NCI-H82 (cell line): ENCODE measurements at regions not wholly inside any gene's neighbourhood (a gene's known extent, or its start where the extent isn't known, plus 50 kb on each side); places are given as distances from the start of the nearest gene placed in this dataset.

ENCODE experiments used
- DNase-seq: peaks from one replicate; lab custom pipeline; 2025; lab: John Stamatoyannopoulos, UW

DNA sequence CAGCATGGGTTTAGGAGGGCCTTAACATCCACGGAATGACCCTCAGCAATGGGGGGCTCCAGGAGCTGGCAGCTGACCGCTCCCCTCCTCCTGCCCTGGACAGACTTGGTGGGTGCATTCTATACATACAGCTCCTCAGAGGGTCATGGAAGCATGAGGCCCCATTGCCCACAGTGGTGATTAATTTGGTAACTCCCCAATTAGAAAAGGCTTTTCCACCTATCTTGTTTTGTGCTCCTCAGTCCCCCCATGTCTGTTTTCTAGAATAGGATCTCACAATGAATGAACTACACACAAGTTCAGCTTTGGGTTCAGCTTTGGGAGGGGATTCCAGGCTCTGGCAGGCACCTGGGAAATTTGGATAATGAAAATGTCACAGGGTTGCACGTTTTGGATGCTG is 707.8 kb downstream of the UQCRFS1 start:
- no peak for DNase-seq

DNA sequence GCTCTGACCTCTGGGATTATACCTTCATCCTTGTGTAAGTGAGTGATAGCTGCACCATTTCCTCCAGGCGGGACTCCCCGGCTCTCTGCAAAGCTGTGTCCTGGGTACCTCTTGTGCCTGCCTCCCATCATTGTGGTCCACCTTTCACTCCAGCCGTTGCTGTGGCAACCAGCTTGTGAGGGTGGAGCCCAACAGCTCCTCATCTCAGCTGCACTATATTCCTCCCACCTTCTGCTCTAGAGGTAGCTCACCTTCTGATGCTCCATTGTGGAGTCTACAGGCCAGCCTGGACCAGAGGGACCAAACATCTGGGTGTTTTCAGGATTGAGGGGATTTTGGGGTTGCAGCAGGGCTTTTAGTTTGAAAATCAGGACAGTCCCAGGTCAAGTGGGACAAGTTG is 708.2 kb downstream of the UQCRFS1 start:
- no peak for DNase-seq

DNA sequence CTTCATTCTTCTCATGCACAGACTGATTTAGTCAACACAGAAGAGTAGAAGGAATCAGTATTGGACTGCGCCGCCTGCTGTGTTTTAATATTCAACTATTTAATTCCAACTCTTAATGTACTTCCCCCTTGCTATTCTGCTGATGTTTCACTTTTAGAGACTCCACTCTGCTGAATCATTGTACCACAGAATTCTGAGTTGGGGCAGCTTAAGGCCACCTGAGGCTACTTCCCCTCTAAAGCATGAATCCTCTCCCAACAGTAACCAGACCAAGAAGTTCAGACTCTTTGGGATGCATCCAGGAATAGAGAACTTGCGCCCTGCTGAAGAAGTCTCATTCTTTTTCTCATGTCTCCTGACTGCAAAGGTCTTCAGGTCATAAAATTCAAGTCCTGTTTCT is 708.8 kb downstream of the UQCRFS1 start:
- DNase-seq, result no peak

DNA sequence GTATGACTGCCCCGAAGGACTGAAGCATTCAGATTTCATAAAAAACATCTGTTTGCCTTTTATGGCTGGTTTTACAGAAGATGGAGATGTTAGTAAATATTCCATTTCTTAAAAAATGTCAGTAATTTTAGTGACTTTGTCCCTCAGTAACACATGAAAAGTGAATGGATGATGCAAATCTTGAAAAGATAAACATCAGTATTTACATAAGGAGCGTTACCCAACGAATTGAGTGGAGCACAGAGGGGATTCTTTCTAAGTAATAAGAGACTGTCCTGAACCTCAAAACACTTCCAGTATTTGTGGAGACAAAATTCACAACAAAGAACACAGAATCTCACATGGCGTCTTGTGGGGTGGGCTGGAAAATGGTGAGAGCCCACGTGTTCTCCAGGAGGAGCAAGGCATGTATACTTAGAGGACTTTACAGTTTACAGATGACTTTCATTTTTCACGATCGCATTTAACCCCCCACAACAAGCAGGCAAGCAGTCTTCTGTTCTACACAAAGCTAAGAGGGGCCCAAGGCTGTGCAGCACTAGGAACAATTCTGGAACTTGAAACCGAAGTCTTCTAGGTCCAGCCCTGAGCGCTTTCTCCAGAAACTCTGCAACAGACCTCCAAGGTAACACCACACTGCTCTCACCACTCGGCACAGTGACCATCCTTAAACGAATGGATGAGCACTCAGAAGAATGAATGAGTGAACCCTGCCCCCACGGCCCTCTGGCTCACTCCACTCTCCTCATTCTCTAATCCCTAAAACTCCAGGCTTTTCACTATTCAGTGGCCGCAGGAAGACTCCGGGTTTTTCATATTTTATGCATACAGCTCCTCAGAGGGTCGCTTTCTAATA is 709.8 kb downstream of the UQCRFS1 start:
- no peak for DNase-seq

DNA sequence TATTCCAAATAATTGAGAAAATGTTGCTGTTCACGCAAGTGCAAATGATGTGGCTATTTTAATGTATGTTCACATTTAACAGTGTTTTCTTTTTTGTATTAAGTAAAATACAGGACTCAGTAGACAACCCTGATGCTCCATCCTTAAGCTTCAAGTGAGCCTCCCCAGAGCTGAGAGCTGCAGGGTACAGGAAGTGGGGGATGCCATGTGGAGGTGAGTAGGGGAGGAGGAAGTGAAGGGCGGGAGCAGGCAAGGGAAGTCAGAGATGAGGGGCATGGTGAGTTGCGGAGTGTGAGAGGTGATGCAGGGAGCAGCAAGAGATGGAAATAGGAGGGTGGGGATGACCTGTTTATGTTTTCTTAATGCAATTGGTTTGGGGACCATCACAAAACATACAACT is 711.0 kb downstream of the UQCRFS1 start:
- DNase-seq, result no peak

DNA sequence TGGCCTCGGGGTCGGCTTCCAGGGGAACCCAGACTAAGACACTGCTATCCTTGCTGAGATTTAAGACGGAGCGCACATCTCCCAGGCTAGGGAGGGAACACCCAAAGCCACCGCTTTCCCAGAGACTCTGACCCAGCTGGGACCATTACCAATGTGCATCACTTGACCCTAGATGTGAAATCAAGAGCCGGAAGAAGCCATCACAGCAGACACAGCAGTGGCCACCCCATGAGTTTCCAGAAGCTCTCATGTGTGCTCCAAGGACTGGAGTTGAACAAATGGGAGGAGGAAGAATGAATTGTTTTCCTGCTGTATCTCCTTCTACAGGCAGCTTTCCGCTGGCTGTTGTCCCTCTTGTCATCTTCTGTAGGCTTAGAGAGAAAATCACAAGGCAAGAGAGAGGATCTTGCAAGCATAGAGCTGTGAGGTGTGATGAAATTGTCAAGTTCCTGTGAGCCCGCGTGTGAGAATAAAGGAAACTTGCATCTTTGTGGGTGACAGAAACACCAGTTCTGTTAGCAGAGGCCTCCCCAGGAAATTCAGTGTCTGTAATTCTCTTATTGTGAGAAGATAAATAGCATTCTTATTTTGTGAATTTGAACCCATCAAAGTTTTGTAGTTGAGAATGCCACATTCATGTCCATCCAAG is 711.8 kb downstream of the UQCRFS1 start:
- no peak for DNase-seq

DNA sequence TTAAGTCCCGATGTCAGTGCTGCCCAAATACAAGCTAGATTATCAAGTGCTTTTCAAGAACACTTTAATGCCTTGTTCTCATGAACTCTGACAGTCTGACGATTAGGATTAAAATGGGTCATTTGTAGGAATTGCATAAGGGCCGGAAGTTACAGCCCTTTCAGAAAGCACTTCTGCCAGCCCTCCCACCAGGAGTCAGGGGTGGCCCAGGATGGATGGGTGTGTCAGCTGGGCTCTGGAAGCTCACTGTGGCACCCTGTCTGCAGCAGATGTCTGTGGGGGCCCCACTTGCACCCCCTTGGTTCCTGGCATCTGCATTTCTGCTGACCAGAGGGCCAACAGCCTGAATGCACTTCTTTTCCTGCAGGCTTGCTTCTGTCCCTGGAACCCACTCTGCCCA is 712.7 kb downstream of the UQCRFS1 start:
- no peak for DNase-seq

DNA sequence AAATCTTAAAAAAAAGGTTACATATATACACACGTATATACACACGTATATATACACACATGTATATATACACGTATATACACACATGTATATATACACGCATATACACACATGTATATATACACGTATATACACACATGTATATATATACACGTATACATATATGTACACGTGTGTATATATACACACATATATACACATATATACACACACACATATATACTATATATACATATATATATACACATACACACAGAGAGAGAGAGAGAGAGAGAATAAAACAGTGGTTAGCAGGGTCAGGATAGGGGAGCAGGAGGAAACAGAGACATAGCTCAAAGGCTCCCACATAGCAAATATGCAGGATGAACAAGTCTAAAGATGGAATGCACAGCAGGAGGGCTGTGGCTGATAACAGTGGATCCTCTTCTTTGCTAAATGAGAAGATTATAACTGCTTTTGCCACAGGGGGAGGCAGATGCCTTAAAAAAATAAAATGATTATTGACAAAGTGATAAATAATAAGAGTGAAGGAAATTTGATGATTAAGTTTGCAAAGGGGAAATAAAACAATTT is 714.5 kb downstream of the UQCRFS1 start:
- DNase-seq, result no peak

DNA sequence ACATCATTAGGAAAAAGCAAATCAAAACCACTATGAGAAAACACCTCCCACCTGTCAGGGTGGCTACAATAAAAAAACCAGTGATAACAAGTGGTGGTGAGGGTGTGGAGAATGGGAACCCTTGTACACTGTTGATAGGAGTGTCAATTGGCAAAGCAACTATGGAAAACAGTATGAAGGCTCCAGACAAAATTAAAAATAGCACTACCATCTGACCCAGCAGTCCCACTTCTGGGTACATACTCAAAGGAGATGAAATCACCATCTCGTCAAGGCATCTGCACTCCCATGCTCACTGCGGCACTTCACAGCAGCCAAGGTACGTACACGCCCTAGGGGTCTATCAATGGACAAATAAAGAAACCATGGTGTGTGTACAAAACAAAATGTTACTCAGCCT is 715.1 kb downstream of the UQCRFS1 start:
- no peak for DNase-seq

DNA sequence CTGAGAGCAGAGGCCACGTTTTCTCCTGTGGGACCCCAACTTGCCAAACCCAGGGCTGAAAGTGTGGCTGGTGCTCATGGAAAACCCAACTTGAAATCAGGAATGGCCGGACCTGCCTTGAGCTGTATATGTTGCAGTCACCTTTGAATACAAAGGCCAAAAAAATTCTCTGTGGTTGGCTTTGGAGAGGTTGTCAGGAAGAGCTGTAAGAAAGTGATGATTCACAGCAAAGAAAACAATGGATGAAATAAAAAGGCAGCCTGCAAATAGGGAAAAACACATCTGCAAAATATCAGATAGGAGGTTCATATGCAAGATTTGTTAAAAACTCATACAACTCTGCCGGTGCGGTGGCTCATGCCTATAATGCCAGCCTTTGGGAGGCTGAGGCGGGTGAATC is 715.8 kb downstream of the UQCRFS1 start:
- no peak for DNase-seq

DNA sequence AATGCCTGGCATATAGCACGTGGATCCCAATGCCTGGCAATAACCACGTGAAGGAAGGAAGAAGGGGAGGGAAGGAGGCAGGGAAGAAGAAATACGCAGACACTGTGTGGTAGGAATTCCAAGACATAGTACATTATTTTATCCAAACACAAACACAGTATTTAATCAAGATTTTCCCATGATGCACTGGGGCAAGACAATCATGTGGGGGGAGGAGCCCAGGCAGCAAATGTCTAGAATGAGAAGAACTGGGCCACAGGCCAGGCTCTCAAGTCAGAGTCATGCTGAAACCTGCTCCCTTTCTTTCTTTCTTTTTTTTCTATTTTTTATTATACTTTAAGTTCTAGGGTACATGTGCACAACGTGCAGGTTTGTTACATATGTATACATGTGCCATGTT is 717.9 kb downstream of the UQCRFS1 start:
- no peak for DNase-seq

DNA sequence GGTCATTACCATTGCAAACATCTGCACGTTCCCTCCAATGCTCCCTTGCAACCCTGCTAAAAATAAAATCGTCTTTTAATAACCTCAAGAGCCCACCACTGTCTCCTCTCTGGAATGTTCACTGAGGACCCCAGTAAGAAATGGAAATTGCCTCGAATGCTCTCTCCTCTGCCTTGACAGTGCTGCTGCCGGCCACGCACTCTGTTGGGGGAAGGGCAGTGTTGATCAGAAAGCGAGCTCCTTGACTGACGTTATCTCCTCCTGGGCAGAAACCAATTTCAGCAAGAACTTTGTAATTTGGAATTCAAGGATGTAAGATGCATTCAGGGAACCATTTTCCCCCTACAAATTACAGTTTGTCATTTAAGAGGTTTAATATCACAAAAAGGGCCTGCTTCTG is 718.5 kb downstream of the UQCRFS1 start:
- no peak for DNase-seq

DNA sequence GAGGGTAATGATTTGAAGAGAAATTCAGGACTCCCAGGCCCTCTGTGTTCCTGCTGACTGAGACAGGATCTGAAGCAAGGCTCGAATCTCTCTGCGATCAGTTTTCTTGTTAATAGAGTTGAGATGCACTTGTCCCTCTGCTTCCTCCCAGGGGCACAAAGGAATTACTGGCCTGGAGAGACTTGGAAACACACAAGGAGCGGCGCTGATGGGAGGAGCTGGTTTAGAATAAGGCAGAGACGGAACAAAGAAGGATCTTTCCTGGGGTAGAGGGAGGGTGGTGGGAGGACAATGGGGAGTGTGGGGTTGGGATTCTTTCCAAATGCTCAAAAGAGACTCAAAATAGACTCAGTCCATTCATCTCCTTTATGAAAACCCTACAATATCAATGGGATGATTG is 719.1 kb downstream of the UQCRFS1 start:
- DNase-seq, result no peak

DNA sequence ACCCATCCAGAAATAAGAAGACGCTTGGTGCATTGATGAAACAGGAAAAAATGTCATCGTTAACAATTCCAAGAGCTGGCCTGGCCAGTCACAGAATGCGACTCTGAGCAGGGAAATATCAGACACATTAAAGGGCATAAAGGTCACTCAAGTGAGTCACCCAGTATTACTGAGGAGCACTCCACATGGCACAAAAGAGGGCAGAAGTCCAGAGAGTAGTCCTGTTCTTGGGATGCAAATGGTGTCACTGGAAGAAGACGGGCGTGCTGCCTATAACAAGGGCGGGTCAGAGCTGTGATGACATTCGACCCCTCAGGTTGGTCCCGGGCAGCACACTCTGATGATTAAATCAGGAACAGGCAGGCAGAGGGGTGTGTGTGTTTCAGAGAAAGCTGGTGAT is 720.3 kb downstream of the UQCRFS1 start:
- DNase-seq, result no peak

DNA sequence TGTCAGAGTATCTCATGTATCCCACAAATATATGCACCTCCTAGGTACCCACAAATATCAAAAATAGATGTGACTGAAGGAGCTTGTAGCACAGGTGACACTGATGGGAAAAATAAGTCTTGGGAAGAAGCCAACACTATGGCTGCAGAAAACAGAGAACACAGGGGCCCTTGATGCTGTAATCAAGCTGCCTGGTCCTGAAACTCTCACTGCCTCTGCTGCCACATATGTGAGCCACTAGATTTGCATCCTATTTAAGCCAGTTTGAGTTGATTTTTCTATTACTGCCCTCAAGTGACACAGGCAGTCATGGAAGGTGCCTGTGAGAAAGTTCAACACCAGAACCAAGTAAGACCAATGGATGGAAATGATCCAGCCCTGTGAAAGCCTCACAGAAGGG is 720.8 kb downstream of the UQCRFS1 start:
- DNase-seq, result no peak

DNA sequence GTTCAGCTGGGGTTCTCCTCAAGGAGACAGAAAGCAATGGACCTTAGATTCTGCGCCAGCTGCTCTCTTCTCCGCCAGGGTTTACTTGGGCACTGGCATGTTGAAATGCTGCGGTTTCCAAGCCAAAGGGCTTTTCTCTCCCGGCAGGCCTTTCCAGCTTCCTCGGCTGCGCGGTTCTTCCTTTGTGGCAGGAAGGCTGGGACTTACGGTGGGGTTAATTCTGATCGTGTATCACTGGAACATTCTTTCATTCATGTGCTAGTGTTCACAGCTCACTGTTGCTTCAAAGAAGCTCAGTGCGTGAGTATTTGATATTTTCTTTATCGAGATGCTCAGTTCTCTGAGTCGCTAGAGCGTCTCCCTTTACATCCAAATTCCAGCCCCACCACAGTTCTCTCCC is 723.2 kb downstream of the UQCRFS1 start:
- DNase-seq, result no peak

DNA sequence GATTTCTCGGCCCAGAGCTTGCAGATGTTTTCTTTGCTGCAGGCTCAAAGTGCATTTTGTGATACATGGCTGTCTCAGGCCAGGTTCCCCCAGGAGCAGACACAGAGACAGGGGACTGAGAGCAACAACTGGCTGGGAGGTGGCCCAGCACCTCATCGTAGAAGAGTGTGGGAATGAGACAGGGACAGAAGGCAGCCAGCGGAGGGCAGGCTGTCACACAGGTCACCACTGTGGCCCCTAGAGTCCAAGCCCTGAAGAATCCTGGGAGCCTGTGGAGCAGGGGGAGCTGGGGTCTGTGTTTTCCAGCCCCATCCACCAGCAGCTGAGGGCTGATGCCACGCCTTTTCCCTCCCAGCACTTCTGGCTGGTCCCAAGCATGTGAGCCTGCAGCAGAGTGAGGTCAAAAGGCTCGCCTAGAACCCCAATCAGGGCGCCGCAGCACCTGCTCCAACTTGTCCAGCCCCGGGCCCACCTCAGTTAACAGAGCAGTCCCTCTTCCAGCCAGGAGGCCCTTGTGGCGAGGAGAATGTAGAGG is 723.8 kb downstream of the UQCRFS1 start:
- no peak for DNase-seq

DNA sequence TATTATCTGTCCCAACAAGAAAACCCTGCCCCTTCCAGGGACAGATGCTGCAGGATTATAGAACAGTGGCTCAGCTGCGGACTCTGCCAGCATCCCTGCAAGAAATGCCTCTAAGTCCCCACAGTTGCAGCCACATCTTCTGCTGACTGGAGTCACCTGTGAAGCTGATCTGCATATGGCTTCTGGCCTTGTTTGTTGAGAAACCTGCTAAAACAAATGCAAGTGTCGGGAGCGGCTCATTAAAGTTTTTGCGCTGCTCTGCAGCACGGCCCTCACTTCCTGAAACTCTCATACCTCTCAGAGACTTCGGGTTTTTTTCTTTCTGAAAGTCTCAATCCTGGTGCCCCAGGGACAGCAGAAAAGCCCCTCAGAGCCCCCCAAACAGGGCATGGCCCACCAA is 725.0 kb downstream of the UQCRFS1 start:
- DNase-seq, result peak; percentile 6

DNA sequence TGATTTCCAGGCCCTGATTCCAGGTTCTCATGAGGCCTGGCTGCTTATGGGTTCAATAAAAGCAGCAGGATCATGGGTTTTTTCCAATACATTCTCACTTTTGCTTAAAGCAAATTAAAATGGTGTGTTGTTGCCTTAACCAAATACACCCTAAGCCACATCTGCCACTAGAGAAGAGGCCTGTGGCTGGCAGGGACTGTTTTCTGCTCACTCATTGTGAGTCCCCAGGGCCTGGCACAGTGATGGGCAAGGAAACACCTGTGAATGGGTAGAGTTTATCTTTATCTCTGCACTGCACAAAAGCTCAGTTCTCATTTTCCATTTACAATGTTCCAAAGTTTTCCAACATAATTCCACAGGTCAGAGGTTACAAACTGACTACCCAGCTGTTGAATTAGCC is 726.0 kb downstream of the UQCRFS1 start:
- no peak for DNase-seq

DNA sequence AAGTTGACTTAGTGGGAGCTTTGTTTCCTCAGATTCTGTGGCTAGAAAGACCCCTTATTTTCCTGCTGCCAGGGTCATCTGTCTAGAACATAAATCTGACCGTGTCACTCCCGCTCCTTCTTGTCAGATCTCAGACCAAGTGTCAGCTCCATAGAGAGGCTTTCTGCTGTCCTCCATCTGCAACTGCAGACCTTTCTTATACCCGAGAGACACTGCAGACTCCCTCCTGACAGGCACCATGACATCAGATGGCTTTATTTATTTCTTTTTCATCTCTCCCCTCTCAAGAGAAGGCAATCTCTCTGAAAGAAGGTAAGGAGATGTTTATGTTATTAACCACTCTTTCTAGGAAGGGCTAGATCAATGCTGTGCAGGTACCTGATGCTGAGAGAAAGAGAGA is 726.5 kb downstream of the UQCRFS1 start:
- no peak for DNase-seq

DNA sequence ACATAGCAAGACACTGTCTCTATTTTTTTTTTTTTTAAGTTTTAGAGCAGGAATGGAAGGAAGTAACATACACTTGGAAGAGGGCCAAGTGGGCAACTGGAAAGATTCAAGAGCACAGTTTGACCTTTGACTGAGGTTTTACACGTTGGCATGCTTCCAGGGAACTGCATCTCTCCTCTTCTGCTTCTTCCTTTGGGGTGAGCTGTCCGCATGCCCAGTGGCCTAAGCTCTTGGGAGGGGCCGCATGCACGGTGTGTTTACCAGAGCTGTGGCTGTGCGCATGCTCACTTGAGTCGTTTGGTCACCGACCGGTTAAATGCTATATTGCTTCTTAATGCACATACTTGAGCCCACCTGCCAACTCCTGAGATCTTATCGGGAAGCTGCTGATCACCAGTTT is 727.7 kb downstream of the UQCRFS1 start:
- DNase-seq, result peak; percentile 17

DNA sequence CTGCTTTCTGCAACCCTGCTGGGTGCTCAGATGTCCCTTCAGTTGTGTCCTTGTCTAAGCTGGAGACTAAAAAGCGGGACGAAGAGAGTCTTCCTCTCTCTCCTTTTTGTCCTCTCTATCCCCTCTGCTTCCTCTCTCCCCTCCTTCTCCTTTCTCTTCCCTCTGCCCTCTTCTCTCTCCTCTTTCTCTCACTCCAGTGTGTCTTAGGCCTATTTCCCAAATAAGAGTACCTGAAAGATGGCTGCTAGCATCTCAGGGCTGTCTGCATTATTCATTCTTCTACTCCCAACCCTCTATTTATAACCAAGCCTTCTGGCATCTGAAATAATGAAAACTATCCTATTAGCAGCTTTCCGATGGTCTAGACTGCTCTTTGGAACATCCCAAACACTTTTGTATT is 729.8 kb downstream of the UQCRFS1 start:
- no peak for DNase-seq

DNA sequence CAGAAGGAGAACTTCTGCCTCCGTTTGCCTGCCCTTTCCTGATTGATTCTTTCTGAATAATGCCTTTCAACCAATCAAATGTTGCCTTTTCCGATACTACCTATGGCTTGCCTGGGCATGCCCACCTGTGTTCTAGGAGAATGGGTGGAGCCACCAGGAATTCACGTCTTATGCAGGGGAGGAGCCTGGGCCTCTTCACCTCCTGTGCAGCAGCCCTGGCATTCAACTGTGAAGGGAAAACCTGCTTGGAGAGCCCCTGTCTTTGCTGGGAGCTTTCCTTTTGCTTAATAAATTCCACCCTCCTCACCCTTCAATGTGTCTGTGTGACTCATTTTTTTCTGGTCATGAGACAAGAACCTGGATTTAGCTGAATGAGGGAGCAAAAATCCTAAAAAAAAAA is 730.7 kb downstream of the UQCRFS1 start:
- no peak for DNase-seq
